SW 1271 (cell line): ENCODE measurements at regions not wholly inside any gene's neighbourhood (a gene's known extent, or its start where the extent isn't known, plus 50 kb on each side); places are given as distances from the start of the nearest gene placed in this dataset.

ENCODE experiments used
- DNase-seq, 2 experiments: peaks; one replicate each; lab custom pipeline; 2025; lab: John Stamatoyannopoulos, UW

DNA sequence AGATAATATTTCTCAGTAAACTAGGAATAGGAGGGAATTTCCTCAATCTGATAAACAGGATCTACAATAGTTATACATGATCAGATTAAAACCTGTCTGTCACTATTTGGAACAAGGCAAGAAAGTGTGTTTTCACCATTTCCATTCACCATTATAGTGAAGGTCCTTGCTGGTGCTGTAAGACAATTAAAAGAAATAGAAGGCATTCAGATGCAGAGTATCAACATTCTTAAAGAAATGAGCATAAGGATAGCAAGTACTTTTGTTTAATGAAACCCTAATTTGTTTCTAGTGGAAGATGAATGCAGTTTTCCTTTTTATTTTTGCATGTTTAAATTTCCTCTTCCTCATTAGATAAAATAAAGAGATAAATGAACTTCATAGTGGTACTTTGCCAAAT is 693.7 kb downstream of the PLCL1 start:
- no peak for DNase-seq

DNA sequence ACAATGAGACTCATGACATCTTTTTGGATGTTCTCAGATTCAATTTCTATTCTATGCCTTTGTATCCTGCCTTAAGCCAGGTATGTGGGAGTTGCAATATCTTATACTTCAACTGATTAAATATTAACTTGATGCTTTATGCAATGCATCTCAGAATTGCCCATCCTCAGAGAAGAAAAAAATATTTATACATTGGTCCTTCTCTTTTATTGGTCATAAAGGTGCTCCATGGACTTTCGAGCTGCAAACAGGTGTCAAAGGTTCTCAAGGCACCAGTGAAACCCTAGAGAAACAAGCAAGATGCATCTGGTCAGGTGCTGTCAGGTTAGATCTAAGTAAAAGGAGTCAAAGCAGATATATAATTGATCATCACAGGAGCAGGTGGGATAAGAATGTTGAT is 690.5 kb downstream of the PLCL1 start:
- no peak for DNase-seq

- DNase-seq, result no peak
Measured at GRCh38 chr2:198490748-198491147, 686.4 kb downstream of the PLCL1 start.

DNA sequence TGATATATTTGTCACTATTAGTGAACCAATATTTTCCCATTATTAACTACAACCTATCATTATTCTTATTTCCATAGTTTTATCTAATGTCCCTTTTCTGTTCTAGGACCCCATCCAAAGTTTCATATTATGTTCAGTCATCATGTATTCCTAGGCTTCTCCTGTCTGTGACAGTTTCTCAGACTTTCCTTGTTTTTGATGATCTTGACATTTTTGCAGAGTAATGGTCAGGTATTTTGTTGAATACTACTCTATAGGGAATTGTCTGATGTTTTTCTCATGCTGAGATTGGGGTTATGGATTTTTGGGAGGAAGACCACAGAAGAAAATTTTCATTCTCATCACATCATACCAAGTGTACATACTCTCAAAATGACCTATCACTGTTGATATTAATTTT is 684.6 kb downstream of the PLCL1 start:
- no peak for DNase-seq

- no peak for DNase-seq
Measured at GRCh38 chr2:198483051-198483450, 678.7 kb downstream of the PLCL1 start.

DNA sequence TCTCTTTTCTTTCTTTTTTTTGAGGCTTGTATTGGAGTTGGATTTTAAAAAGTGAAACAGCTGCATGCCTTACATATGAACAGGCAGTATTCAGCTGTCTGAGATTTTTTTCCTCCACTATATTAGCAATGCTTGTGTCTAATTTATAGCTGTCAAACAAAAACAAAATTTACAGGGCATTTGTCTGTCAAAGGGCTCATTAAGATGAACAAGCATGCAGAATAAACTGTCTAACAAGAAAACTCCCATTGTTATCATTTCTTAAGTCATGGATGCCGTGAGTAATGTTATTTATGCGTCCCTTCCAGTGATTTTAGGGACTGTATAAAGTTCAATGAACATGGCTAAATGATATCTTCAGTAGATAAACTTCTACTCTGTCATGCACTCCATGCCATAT is 674.7 kb downstream of the PLCL1 start:
- DNase-seq, result no peak

GRCh38 chr2:198478361-198478760 is 674.0 kb downstream of the PLCL1 start:
- DNase-seq, result no peak

DNA sequence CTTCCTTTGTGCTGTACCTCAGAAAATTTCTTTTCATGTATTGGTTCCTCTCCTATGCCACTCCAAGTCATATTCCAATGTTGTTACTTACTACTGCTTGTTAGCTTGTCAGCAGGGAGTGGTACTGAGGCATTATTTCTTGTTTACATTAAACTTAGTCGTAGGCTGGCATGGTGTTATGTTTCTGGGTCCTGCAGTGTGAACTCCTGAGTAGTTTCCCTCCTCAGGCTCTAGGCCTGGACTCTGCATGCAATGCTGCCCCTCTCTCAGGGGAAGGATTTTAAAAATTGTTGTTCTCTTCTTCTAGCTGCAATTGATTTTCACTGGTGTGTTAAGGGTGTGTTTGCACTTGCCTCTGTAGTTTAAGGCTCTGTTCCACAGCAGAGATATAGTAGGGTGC is 671.6 kb downstream of the PLCL1 start:
- no peak for DNase-seq

- DNase-seq, result no peak
Measured at GRCh38 chr2:198471291-198471690, 666.9 kb downstream of the PLCL1 start.

- no peak for DNase-seq
Measured at GRCh38 chr2:198468136-198468535, 663.7 kb downstream of the PLCL1 start.

GRCh38 chr2:198465970-198466369 is 661.6 kb downstream of the PLCL1 start:
- no peak for DNase-seq

DNA sequence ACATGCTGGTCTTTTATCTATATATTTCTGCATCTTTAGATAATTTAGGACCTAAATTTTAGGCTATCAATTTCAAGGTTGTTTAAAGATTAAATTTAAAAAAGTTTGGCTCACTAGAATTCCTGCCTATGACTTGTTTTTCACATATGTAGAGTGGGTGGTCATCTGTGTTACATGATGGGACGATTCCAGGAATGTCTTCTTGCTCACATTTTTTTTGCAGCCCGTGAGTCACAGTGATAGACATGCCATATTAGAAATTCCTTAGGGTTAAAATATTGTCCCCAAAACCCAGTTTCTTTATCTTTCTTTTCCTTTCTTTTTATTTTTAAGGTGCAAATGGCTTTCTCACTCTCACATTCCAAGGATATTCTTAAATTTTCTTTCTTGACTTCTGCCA is 652.0 kb downstream of the PLCL1 start:
- DNase-seq, result no peak

DNA sequence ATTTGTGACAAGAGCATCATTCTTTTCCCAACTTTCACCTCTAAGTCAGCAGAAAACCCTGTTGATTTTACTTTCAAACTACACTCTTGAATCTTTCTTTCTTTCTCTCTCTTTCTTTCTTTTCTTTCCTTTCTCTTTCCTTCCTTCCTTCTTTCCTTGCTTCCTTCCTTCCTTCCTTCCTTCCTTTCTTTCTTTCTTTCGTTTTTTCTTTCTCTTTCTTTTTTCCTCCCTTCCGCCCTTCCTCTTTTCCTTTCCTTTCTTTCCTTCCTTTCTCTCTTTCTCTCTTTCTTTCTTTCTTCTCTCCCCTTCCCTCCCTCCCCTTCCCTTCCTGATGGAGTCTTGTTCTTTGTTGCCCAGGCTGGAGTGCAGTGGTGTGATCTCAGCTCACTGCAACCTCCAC is 649.5 kb downstream of the PLCL1 start:
- no peak for DNase-seq

DNA sequence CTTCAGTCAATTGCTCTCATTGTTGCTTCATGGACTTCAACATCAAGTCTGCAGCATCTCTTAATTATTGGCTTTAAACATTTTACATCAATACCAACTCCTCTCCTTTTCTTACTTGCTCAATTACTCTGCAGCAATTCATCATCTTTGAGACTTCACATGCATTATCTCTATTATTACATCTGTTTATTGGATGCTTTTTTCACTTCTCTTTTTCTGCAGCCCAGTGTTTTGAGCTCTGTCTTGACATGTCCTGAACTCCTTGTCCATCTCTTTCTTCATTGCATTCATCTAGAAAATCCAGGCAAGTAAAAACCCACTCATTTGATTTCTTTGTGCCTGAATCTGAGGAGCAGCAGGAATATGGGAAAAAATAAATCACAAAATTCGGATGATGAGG is 647.9 kb downstream of the PLCL1 start:
- no peak for DNase-seq

GRCh38 chr2:198448789-198449188 is 644.4 kb downstream of the PLCL1 start:
- DNase-seq, result no peak

DNA sequence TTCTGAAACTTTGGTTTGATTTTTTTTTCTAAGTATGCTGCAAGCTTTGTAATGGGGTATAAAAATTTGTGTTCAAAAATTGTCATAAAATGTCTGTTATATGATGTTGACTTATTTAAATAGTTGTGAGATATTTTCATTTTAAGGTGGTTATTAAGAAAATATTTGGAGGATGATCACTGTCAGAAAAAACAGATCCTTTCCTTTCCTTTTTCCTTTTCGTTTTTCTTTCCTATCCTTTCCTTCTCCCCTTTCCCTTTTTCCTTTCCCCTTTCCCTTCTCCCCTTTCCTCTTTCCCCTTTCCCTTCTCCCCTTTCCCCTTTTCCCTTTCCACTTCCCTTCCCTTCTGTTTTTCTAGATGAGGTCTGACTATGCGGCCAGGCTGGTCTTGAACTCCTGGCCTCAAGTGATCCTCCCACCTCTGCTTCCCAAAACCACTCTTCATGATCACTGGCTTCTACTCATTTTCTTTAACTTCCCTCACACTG is 640.5 kb downstream of the PLCL1 start:
- DNase-seq, result no peak

GRCh38 chr2:198441901-198442300 is 637.5 kb downstream of the PLCL1 start:
- no peak for DNase-seq

DNA sequence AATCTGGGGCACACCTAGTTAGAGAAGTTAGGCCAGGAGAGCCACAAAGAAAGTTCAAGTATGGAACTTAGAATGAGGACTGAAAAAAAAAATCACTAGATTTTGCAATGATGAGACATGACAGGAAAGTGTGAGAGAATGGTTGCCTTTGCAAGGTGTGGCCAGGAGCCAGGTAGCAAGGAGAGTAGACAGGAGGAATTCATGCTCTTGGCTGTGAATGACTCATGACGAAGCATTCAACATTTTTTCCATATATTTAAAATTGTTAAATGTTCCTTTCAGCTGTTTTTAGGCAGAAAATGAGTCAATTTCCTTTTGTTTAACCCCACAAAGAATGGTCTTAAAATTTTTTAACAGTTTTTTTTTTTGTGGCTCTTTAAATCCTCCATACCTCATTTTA is 636.9 kb downstream of the PLCL1 start:
- DNase-seq, result no peak

- DNase-seq, result no peak
Measured at GRCh38 chr2:198440833-198441232, 636.4 kb downstream of the PLCL1 start.

DNA sequence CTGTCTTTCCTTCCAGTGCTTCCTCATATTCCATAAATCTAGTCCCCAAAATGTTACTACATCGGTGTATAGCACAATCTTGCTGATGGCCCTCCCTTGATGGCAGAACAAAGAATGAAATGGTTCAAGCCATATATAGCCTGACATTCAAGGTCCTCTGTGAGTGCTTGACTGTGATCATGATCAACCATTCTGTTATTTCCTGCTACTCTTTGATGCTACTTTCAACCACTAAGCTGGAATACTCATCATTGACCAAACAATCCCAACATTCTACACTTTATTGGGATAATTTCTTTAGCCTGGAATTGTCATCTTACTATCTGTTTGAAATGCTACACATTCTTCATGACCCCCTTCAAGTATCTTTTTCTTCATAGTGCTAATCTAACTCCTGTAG is 633.9 kb downstream of the PLCL1 start:
- no peak for DNase-seq

DNA sequence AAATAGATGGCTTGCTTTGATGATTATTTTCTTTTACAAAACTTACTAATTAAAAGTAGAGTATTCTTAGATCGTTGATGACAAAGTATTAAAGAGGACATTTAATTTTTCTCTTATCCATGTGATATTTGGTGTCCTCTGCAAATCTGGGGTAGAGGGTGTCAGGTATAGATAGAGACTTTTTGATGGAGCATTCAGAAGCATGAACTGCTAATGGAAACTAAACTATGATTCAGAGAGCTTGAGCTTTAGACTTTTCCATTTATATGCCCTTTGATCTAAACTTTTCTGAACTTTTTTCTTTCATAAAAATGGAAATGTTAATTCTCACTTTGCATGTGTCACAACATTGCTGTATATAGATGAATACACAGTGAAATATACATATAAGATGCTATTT is 619.7 kb downstream of the PLCL1 start:
- no peak for DNase-seq

GRCh38 chr2:198417836-198418235 is 613.4 kb downstream of the PLCL1 start:
- DNase-seq, result no peak

- DNase-seq, result no peak
Measured at GRCh38 chr2:198414976-198415375, 610.6 kb downstream of the PLCL1 start.

DNA sequence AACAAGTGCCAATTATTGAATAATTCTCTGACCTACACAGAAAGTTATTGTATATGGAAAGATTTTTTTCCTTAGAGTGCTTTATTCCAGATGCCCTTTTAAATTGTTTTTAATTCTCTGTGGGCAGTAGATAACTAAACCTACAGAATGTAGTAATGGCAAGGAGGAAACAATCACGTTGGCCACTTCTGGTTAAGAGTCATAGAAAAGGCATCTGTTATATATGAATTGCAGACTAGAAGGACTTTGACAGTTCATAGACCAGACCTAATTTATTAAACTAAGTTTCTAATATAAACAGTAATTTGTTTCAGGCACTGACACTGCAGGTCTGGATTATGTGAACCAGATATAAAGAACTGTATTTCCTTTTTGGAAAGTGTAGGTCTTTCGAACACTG is 607.5 kb downstream of the PLCL1 start:
- no peak for DNase-seq

DNA sequence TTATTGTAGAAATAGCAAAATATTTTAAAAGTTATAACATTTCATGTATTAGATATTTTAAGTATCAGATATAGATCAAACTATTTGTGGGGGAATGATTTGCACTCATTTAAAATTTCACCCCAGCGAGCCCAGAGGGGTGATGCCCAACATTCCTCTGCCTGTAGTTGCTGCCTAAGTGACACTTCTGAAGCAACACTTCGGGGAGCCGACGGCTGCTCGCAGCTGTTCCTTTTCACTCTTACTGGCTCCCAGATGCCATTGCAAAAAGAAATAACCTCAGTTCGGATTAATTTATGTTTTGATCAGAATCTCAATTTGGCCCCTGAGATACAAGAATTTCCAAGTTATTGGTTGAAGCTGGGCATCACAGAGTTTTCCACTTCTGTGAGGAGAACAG is 603.8 kb downstream of the PLCL1 start:
- no peak for DNase-seq
